ENCODE measurements at regions not wholly inside any gene's neighbourhood (a gene's known extent, or its start where the extent isn't known, plus 50 kb on each side); places are given as distances from the start of the nearest gene placed in this dataset.

DNA sequence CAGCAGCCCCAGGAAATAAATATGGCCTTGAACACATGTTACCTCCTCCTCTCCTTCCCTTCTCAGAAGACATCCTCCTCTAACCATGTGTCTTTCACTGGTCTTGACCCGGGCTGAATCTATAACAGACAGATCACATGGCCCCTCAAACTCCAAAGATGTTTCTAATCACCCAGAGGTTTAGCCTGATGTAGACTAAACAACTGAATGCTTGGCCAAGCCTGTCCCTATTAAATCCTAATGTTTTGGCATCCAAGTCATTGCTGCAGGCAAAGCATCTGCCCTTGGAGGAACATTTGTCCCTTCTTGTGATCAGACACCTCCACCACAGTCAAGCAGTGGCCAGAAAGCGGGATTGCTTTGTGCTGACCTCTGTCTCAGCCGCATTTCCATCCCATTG, 65.5 kb downstream of the ANKRD60 start:
- no peak for DNase-seq

DNA sequence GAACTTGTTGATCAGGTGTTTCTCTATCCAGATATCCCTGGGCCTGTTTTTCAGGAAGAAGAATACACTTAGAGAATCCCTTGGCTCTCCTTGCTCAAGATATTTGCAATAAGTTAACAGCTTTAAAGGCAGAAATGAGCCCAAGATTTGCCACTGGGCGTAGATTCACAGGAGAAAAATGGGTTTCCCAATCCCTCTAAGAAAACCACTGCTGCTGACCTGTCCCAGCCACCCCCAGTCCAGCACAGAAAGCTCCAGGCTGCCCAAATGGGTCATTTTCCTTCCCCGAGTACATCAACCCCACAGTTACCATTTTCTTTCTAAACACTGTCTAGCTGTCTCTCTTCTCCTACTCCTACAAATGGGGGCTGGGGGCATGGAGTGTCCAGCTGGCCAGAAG, 67.3 kb downstream of the ANKRD60 start:
- no peak for DNase-seq

DNA sequence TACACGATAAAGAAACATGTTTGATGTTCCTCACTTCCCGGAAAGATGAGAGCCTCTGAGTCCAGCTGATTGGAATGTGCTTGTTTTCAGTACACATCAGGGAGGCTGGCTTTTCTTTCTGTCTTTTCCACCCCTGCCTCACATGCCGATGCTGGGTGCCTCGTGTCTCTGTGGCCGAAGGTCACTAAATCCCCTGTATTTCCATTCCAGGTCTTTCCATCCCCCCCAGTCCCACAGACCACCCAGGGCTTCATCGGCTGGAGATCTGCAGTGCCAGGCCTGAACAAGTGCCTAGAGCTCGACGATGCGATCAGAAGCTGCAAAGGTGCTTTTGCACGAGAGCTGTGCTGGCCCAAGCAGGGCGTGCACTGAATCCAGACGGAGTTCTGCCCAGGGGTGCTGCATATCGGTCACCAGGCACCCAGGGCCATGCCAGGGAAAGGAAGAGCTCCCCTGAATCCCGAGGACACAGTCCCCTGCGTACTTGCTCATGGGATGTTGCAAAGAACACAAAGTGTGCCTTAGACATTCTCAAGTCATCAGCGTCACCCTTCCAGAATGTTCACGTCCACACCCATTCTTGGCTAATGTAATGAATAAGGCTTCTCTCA, 67.9 kb downstream of the ANKRD60 start:
- DNase-seq: no peak

DNA sequence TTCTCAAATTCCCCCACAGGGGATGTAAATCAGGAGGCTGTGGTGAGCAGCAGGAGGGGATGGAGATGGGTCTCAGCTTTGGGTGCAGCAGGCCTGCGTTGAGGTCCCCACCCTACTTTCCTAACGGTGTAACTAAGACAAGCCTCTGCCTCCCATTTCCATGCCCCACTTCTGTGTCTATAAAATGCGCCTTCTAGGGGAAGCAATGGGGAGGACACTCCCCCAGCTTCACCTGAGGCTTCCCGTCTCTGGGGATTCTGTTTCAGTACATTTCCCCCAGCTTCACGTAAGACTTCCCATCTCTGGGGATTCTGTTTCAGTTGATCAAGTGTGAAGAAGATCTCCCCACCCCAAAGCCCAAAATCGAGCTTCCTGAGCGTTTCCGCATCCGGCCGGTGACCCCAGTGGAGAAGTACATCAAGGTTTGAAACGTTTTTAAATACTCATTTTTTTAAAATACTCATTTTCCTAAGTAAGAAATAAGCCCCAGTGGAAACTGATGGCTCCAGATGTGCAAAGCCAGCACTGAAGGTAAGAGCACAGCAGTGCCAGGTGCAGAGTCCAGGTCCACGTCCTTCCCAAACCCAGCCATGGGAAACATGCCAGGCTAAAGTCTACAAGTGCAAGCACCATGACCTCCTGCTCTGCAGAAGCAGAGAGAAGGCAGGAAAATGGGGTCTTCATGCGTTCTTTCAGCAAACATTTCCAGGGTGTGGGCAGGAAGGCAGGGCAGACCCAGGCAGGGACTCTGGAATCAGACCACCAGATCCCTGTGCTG, 73.1 kb downstream of the ANKRD60 start:
- DNase-seq: no peak

DNA sequence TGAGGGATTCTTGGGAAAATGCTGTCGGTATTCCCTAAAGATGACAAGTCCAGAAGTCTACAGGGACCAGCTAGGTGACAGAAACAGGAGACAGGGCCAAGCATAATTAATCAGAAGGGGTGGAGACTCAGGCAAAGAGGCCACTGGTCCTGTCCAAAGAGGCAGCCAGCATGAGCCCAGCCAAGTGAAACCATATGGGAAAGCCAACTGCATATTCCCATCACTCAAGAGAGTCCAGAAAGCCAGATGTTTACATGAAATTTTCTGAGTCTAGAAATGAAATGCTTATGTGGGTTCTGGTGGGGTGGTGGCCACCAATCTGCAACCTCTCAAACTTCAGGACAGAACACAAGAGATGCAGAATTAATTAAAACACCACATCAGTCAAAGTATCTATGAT, 74.3 kb downstream of the ANKRD60 start:
- DNase-seq: no peak

DNA sequence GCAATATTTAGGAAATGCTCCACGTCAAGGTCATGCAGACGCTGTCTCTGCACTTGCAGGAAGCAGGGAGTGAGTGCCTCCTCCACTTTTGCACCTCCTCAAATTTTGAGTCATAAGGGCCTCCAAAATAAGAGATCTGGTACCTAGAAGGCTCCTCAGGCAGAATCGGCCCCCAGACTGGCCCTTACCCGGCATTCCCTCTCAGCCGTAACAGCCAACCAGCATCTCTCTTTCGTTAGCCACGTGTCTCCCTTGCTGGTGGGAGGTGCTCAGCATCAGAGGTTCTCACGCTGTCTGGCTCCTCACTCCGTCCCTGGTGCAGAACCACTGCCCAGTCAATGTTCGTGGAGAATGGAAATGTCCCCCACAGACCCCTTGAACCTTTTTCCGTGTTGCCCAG, 75.3 kb downstream of the ANKRD60 start:
- DNase-seq: no peak

DNA sequence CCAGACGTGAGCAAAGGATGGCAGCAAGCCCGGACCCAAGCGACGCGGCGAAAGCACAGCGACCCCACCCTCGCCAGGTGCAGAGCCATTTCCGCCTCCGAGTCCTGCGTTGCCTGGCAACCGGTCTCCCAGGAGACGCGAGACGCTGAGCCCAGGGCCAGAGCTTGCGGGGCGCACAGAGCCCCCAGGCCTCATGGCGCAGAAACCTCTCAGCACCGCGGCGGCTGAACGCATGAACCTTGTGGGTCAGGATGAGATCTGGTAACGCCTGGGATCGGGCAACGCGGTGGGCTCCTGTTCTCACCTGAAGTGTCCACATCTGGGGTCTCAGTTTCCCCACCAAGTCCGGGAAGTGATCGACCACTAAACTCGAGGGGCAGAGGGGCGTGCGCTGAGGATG, 77.7 kb downstream of the ANKRD60 start:
- DNase-seq: no peak

DNA sequence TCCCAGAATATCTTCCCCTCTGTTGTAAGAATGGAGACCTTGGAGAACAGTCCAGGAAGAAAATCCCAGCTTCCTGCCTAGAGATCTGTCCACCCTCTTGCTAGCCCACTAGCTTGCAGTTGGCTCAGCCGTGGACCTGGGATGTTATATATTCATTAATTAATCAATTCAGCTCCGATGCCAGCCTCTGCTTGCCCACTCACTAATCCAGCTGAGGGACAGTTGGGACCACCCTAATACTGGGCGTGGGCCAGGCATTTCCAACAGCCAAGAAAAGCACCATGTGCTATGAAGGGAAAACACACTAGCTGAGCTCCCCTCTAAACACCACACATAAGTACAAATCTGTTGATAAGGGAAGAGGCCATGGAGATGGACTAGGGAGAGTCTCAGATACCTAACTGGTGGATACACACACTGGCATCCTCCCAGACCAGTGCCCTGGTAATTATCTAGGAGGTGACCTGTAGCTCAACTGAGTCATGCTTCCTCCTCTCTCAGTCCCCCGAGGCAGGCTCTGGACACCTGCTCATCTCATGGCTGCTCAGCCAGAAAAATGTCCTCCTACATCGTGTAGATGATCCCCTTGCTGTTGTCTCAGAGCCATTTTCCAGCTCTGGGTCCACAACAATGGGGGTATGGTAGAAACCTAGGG, 78.9 kb downstream of the ANKRD60 start:
- no peak for DNase-seq

DNA sequence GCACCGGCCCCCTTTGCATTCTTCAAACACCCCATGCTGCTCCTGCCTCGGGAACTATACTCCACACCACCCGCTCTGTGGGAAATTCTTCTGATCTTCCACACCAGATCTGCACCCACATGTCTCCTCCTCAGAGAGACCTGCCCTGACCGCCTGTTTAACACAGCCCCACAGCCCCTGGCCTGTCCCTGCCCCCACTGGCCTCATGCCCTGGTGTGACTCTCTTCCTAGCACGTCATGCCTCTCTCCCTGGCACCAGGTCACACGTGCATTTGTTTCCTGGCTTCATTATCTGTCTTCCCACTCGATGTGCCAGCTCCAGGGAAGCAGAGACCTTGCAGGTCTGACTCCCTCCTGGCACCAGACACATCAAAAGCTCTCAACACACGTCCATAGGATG, 79.6 kb downstream of the ANKRD60 start:
- DNase-seq: no peak

DNA sequence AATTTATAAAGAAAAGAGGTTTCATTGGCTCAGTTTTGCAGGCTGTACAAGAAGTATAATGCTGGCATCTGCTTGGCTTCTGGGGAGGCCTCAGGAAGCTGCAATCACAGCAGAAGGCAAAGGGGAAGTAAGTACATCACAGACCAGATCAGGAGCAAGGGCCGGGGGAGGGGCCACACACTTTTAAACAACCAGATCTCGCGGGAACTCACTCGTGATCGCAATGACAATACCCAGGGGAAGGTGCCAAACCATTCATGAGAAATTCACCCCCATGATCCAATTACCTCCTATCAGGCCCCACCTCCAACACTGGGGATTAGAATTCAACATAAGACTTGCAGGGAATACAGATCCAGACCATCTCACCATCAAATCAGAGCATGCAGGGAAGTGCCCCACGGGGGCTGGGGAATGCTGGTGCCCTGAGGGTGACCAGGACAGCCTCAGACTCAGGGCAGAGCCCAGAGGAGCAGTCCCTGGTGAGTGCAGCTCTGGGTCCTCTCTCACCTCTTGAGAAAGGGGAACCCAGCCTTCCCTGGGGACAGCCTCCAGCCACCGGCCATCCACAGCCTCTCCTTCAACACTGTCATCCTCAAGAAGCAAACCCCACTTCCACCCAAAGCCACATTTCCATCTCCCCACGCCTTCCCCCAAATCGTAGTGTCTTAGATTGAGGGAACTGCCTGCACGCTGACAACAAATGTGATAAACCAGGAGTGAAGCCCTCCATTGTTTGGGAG, 80.7 kb downstream of the ANKRD60 start:
- DNase-seq: no peak

DNA sequence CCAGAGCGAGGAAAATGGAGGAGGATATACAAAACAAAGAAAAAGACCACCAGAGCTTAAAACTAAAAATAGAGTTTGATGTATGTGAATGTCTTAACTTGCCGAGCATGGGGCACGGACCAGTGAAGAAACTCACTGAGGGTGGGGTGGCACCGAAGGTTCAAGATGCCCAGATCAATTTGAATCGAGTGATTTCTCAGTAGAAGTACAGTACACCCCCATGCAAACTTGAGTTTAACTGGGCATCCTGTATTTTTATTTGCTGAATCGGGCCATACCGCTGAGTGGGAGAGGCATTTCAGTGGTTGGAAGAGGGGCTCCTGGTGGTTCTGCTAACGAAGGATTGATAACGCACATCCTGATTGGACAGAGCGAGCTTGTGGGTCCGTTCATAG, 81.7 kb downstream of the ANKRD60 start:
- no peak for DNase-seq

DNA sequence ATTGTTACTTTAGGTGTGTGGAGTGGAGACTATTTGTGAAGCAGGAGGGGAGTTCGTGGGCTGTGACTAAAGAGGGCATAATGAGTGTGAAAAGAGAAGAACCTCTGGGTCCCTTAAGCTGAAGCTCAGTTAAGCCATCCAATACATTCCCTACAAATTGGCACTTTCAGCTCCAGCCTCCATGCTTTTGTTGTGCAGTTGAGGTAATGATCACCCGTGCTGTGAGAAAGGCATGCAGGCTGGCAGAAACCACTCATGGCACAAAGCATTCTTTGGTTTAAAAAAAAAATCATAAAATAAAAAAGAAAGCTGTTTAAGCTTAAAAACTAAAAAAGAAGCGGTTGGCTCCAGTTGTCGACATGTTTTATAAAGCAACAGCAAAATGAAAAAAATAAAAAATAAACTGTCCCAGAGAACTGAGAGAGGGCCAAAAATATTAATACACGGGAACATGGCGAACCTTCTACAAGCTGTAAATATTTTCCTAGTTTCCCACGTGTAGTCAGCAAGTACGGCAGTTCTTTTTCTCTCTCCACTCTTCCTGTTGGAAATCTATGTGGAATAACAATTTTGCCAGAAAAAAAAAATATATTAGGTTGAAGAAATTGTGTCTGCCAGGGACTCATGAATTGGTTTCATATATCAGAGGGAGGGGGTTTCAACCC, 82.2 kb downstream of the ANKRD60 start:
- DNase-seq: no peak

DNA sequence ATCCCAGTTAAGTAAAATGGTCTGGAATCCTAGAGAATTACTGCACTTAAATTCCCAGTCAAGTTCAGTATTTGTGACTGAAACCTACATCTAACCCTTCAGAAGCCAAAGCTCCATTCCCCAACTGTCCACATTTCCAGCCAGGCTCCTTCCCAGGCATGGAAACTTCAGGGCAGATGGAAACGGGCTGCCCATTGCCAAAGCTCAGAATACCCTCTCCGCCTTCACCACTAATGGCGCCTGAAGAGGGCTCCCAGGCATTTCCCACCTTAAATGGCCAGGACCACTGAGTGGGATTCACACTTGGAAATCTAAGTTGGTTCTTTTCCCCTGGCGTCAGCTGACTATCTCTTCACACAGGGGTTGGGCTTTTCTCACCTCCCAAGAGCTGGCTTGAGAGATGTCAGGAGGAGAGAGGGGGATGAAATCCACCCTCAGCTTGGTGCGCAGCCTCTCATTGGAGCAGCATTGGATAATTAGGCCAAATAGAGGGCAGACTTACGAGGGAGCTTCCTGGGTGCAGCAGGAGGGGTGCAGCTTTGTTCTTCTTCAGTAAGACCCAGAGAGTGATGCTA, 82.9 kb downstream of the ANKRD60 start:
- no peak for DNase-seq

DNA sequence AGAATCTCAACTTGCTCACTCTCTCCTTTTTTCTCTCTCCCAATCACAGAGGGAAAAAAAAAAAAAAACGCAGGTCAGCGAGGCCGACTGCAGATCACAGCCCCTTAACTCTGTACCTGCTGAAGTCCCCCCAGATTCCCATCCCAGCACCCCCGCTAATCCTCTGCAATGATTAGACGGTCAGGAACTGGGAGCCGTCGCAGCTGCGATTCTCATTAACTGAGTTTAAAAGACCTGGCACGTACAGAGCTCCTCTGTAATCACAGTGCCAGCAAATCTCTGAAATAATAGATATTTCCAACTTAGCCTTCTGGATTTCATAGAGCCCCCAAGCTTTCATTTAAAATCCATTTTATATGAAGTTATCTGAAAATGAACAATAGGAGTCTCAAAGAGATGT, 84.4 kb downstream of the ANKRD60 start:
- DNase-seq: no peak

DNA sequence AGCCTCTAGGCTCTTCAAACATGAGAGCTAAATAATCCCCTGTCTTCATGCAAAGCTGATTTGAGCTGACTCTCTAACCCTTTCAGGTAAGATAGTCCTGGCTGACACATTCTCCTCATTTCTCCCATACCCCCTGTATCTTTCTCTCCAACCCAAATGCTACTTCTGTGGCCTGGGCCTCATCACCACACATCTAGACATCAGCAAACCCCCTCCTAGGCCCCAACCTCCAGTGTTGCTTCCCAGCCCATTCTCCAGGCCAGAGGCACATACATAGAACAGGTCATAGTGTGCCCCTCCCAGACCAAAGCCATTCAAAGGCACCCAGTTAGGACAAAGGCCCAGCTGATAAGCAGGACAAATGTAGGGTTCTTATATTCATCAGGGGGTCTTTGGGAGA, 84.9 kb downstream of the ANKRD60 start:
- no peak for DNase-seq

DNA sequence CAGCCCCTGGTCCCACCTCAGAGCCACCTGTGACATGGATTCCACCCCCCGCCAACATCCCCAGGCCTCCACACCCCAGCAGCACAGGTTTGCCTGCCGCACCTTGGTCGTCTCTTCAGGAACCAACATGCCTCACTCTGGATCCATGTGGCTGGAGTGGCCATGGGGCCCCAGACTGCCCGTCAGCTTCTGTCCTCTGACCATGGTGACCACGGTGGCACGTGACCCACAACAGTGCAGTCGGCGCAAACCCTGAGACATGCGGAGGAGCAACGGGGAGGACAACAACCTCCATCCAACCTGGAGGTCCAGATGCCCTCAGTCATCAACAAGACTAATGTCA, 85.6 kb downstream of the ANKRD60 start:
- no peak for DNase-seq

DNA sequence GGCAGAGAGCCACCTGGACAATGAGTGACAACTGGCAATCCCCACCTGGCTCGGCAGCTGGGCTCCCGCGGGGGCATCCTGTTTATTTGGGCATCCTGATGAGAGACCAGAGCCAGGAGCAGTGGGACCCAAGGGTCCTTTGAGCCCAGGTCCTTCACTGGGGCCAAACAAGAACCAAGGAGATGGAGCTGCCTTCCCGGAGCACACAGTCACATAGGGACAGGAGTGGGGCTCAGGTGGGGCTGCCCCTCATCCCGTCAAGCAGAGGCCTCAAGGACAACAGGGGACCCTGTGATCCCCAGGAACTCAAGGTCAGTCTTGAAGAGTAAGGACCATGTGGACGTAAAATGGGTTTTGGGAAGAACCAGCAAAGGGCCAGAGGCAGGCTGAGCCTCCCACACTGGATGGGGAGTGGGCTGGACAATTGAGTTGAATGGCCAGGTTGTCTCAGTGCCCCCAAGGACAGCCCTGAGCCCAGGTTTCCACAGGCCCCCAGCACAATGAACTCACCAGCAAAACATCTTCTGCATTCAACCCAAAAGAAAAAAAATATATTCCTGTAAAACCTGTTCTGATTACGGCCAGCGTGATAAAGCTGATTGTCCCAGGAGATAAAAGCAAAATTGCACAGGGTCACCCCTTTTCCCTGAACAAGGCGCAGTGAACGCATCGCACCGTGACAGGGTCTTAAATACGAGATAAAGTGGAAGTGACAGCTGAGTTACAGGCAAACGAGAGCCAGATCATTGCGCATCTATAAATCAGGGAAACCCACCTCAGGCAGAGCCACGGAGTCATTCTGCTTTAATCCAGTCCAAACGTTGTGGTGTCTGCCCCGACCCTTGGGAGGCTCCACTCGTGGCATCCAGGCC, 86.2 kb downstream of the ANKRD60 start:
- DNase-seq: no peak

DNA sequence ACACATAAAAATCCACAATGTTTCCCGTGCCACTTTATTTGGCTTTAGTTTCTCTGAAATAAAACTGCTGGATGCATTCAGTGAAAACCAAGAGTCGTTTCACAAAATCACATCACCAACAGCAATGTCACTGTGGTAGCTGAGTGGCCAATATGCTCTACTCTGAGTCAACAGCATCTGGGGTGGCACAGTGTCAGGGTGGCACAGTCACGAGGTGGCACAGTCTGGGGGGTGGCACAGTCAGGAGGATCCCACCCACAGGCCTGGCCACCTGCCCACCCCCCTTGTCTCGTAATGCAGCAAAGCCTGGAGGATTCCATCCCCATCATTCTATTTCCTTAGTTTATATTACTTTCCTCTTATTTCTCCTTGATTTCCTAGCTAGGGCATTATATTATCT, 87.0 kb downstream of the ANKRD60 start:
- DNase-seq: no peak

DNA sequence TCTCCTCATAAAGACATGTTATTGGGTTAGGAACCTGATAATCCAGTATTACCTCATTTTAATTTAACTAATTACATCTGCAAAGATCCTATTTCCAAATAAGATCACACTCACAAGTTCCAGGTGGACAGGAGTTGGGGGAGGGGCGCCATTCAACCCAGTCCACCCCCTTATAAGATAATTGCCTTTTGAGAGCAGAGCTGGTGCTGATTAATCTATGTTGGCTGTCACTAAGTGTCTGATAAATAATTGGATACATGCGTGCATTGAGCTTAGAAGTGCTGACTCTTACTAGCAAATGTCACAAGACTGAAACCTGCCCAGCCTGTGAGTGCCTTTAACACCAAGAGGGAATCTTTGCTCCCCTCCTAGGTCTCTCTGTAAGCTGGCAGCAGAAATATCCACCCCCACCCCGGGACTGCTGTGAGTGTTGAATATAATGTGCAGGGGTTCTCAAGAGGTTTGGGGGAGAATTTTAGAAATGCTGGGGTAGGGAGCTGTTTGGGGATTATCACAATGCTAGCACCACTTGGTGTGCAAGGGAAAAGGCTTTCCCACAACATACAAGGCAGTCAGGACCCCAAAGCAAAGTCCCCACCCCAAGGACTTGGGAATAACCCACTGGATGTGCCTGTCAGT, 87.5 kb downstream of the ANKRD60 start:
- no peak for DNase-seq

DNA sequence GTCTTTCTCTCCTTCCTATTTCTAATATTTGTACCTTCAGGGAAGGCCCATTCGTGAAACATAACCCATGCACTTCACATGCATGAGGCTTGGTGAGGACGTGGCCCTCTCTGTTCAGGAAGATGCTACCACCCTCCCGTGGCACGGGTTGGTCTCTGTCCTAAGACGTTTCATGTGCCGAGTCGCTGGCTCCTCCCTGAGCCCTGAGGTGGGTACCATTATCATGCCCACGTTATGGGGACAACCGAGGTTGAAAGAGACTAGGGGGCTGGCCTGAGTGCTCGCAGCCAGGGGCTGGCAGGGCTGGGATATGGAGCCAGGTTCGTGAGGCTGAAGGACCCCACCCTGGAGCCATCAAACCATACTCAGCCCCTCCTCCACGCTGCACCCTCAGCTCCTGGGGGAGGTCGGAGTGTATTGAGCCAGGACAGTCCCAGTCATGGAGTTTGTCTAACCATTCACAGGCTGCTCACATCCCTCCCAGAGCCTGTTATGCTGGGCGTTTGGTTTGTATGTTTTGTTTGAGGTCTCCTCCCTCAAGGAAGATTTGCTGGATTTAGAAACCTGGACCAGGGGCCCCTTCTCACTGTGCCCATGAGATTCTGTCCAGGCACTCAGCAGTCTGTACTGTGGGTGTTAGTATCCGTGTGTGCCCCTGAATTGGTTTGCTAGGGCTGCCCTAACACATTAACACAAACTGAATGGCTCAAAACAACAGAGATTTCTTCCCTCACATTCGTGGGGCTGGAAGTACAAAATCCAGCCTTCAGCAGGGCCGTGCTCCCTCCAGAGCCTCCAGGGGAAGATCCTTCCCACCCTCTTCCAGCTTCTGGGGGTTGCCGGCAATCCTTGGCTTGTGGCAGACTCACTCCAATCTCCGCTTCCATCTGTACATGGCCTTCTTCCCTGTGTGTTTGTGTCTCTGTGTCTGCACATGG, 88.3 kb downstream of the ANKRD60 start:
- no peak for DNase-seq
